Duodenal mucosa (tissue), 2 donors: ENCODE measurements at regions not wholly inside any gene's neighbourhood (a gene's known extent, or its start where the extent isn't known, plus 50 kb on each side); places are given as distances from the start of the nearest gene placed in this dataset.

Experiments used
- H3K27ac ChIP-seq: one replicate; pipeline ENCODE4 v1.7.0; 2013; ENCODE audit warnings: low read depth, low read length
- H3K27me3 ChIP-seq, 2 donors: one replicate each; pipeline ENCODE4 v1.7.0; 2013; ENCODE audit warnings: low read length in 2 of 2, control low read depth in 1 of 2; ENCODE audit not compliant: insufficient read depth in 2 of 2, control insufficient read depth in 1 of 2
- H3K36me3 ChIP-seq, 2 donors: one replicate each; pipeline ENCODE4 v1.7.0; 2013; ENCODE audit warnings: low read length in 2 of 2, control low read depth in 1 of 2; ENCODE audit not compliant: insufficient read depth in 2 of 2, control insufficient read depth in 1 of 2
- H3K4me1 ChIP-seq, 2 donors: one replicate each; pipeline ENCODE4 v1.7.0; 2013; ENCODE audit warnings: low read length in 2 of 2, control low read depth in 1 of 2; ENCODE audit not compliant: insufficient read depth in 2 of 2, control insufficient read depth in 1 of 2
- H3K4me3 ChIP-seq, 2 donors: one replicate each; pipeline ENCODE4 v1.7.0; 2013; ENCODE audit warnings: low read length in 2 of 2, low read depth in 1 of 2
- H3K9ac ChIP-seq, 2 donors: one replicate each; pipeline ENCODE4 v1.7.0; 2013; ENCODE audit warnings: low read length in 2 of 2, low read depth in 1 of 2
- H3K9me3 ChIP-seq, 2 donors: one replicate each; pipeline ENCODE4 v1.7.0; 2013; ENCODE audit warnings: low read length in 2 of 2, control low read depth in 1 of 2; ENCODE audit not compliant: control insufficient read depth in 1 of 2

DNA sequence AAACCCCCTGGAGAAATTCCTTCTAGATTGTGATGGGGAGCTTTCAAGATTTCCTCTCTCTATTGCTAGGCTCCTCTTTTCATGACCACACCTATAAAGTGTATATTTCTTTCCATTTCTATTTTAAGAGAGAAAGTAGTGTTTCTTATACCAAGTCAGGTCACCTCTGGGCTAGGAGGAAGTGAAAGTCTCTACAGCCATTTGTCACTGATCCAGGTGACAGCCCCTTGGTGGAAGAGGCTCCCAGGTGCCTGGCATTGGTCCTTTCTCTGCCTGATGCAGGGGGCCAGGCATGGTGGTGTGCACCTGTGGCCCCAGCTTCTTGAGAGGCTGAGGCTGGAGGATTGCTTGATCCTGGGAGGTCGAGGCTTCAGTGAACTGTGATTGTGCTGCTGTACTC lies 64.7 kb downstream of the DHCR7 start:
- no peak overlapping the region for H3K4me3 ChIP-seq
- no peaks in the 10 kb centered on the region for H3K9me3 ChIP-seq
- H3K9ac ChIP-seq = no peak overlapping the region
- H3K27ac ChIP-seq = no peak overlapping the region
- no peaks in the 10 kb centered on the region for H3K4me1 ChIP-seq
- H3K27me3 ChIP-seq = peaks cover 0 to 4% of the 10 kb centered on the region in 2 donors
- no peaks in the 10 kb centered on the region for H3K36me3 ChIP-seq

DNA sequence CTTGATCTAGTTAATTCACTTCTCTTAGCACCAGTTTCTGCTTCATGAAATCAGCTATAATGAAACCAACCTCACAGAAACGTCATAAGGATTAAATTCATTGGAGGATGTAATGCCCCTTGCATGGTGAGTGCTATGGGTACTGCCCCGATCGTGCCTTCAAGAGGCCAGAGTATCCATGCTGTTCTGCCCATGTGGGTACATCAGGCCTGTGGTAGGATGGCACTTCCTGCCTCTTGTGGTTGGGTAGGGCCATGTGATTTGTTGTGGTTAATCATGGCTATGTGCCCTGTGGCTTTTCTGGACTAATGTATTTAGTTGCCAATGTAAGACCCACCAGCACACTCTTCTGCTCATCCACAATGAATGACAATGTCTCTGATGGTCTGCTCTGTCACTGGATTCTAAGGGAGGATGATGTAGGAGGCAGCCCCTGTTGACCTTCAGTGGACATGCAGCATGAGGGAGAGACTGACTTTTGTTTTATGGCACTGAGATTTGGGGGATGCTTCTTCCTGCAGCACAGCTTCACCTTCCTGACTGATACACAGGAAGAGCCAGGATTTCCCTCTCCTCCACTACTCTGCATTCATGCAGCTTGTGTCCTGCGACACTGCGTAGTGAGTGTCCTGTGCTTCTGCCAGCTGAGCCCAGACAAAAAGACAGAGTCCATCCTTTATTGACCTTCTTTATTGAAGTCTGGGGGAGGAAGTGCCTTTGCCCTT lies 66.2 kb downstream of the DHCR7 start:
- H3K9me3 ChIP-seq = no peaks in the 10 kb centered on the region

DNA sequence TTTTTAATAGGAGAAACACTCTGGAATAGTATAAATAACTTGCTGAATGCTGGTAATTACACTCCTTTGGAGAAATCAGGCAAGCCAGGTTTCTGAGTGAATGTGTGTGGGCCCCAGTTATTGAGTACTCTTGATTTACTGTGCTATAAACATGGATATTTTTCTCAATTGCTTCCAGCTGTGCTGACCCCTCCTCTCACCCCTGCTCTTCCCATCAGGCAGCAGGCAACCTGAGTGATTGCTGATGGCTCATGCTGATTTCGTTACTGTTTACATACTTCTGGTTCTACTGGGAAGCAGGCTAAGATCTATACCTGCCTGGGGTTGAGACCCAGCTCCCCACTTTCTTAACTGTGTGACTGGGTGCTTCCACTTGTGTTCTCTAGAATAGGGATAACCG lies 68.5 kb downstream of the DHCR7 start:
- H3K9ac ChIP-seq = no peak overlapping the region
- no peaks in the 10 kb centered on the region for H3K9me3 ChIP-seq
- no peaks in the 10 kb centered on the region for H3K36me3 ChIP-seq
- no peaks in the 10 kb centered on the region for H3K27me3 ChIP-seq
- no peak overlapping the region for H3K4me3 ChIP-seq
- no peak overlapping the region for H3K27ac ChIP-seq
- H3K4me1 ChIP-seq = no peaks in the 10 kb centered on the region

More for the DNA sequence above, 66.2 kb downstream of the DHCR7 start:
- H3K27me3 ChIP-seq = no peaks in the 10 kb centered on the region
- H3K27ac ChIP-seq = no peak overlapping the region
- no peak overlapping the region for H3K9ac ChIP-seq
- no peaks in the 10 kb centered on the region for H3K36me3 ChIP-seq
- no peak overlapping the region for H3K4me3 ChIP-seq
- H3K4me1 ChIP-seq = no peaks in the 10 kb centered on the region

DNA sequence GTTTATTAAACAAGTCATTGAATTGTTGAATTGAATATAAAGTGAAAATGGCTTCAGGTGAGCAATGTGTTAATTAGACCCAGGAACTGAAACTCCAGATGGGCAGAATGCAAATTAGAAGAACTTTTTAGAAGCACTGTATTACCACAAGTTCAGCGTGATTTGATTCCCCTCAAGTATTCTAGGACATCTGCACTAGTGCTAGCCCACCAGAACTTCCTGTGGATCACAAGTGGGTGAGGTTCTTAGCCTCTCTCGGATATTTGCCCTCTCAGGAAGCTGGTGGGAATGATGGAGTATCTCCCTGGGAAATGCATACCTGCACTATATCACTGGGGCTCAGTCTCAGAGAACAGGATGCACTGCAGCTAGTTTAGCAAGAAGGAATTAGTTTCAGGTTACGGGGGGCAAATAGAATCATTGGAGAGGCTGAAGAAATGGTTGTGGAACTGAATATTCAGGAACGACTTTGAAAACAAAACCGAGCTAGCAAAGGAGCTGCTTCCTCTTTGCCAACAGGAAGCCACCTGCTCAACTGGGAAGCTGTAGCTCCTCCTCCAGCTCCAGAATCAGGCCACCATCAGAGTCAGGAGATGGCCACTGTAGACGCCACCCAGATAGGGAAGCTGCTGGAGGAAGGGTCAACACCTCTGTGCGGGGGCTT lies 74.3 kb downstream of the DHCR7 start:
- no peak overlapping the region for H3K9ac ChIP-seq
- H3K4me1 ChIP-seq = no peaks in the 10 kb centered on the region
- no peak overlapping the region for H3K4me3 ChIP-seq
- H3K9me3 ChIP-seq = no peaks in the 10 kb centered on the region
- H3K27me3 ChIP-seq = no peaks in the 10 kb centered on the region
- H3K27ac ChIP-seq = no peak overlapping the region
- H3K36me3 ChIP-seq = no peaks in the 10 kb centered on the region

DNA sequence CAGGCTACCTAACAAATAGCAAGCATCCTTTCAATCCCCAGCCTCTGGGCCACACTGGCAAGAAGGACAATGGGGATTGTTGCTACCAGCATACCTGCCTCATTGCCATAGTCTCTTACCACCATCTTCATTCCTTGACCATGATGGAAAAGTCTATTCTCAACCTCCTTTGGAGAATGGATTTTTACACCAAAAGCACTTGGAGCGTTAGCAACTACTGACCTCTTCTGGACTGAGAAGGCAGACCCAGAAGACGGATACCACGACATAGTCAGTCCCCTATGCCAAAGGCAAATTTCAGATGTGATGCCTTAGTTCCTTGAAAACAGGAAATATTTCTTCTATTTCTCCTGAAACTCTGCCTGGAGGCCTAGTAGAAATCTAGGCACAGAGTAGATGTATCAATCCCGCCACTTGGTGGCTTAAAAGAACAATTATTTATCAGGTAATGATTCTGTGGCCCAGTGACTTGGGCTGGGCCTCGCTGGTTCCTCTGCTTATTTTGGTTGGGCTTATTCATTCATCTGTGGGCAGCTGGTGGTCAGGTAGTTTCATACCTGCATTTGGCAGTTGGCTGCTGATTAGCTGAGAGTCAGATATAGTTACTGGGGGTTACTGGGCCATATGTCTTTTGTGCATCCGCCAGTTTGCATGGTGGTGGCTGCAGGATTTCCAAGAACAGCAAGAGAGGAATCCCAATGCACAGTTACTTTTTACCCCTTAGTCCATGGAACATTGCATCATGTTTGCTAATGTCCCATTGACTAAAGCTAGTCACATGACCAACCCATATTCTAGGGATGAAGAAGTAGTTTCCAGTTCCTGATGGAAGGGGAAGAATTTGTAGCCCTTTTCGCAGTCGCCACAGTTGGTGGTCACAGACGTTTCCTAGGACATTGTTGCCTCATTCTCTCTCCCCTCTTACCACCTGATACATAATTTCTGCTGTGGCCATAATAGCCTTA lies 75.2 kb downstream of the DHCR7 start:
- Histone ChIP-seq H3K4me3 (no peak overlapping the region), H3K36me3 (no peaks in the 10 kb centered on the region), H3K4me1 (no peaks in the 10 kb centered on the region), H3K27me3 (no peaks in the 10 kb centered on the region), H3K27ac (no peak overlapping the region), H3K9me3 (no peaks in the 10 kb centered on the region), H3K9ac (no peak overlapping the region)

DNA sequence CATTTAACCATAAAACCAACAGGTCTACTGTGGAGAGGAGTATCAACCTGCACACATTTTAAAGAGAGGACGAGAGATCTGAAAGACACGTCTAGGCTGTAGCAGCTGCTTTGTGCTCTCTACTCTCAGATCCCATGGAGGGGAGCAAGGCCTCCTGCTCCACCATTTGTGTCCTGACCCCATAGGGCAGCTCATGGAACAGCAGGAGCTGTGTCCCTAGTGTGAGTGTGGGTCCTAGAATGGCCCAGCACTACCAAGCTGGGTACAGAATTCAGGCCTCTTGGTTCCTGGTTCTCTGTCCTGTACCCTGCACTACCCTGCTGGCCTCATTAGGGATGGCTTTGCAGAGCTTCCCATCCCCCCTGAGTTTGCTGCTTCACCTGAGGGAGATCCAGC lies 76.5 kb downstream of the DHCR7 start:
- no peaks in the 10 kb centered on the region for H3K9me3 ChIP-seq
- H3K36me3 ChIP-seq = no peaks in the 10 kb centered on the region
- no peak overlapping the region for H3K27ac ChIP-seq
- no peak overlapping the region for H3K9ac ChIP-seq
- H3K4me3 ChIP-seq = no peak overlapping the region
- H3K4me1 ChIP-seq = no peaks in the 10 kb centered on the region
- H3K27me3 ChIP-seq = no peaks in the 10 kb centered on the region

DNA sequence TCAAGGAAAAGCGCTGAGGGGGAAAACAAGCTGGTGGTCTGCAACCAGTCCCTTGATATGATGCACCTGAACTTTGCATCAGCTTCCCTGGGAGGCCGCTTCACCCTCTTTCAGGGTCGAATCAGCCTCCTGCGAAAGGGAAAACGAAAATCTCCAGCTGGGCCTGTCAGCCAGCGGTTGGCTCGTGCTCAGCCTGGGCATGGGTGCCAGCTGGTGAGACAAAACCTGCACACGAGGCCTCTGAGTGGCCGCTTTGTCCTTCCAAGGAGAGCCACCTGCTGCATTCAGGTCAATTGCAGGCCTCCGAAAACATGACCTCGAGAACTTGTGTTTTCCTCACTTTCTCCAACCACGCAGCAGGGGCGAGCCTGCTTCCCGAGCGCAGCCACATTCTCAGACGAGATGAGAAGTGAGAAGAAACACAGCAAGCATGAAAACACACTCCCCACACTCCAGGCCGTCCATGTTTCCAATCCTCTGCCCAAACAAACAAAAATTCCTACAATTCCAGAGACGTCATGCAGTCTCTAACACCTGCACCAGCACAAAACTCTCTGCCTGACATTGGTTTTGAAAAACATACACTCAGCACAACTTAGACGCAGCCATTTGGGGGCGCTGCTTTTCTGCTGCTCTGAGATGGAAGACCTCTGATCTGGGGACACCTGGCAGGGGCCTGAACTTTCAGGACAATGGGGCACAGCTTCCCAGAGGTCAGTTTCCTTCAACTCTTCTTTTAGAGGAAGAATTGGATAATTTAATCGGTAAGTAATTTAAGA lies 77.1 kb downstream of the DHCR7 start:
- Histone ChIP-seq H3K4me1 (no peaks in the 10 kb centered on the region), H3K9me3 (no peaks in the 10 kb centered on the region), H3K4me3 (no peak overlapping the region), H3K27me3 (no peaks in the 10 kb centered on the region), H3K27ac (no peak overlapping the region), H3K36me3 (no peaks in the 10 kb centered on the region), H3K9ac (no peak overlapping the region)

DNA sequence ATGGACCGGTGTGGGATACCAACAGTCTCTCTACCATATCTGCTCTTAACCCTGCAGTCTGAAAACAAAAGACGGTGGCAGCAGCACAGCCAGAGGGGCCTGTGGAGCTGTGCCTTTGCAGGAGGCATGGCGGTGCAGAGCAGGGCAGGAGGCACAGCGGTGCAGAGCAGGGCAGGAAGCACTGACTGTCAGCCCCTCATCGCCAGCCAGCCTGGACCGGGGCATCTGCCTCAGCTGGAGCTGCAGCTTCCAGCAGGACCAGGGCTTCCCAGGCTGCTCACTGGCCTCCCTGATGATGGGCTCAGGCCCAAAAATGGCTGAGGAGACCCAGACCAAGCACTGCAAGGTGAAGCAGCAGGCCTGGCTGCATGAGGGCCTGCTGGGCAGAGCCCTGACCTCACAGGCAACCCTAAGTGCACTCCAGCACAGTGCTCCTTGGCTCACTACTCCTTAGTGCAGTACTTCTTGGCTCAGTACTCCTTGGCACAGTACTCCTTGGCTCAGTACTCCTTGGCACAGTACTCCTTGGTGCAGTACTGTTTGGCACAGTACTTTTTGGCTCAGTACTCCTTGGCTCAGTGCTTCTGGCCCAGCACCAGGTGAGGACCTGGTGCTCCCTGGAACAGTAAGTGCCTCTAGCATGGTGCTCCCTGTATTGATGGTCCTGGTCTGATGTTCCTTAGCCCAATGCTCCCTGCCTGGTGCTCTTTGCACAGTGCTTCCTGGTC lies 78.0 kb downstream of the DHCR7 start:
- H3K27me3 ChIP-seq = no peaks in the 10 kb centered on the region
- H3K36me3 ChIP-seq = no peaks in the 10 kb centered on the region
- no peaks in the 10 kb centered on the region for H3K9me3 ChIP-seq
- no peak overlapping the region for H3K27ac ChIP-seq
- H3K4me1 ChIP-seq = no peaks in the 10 kb centered on the region
- no peak overlapping the region for H3K4me3 ChIP-seq
- H3K9ac ChIP-seq = no peak overlapping the region

DNA sequence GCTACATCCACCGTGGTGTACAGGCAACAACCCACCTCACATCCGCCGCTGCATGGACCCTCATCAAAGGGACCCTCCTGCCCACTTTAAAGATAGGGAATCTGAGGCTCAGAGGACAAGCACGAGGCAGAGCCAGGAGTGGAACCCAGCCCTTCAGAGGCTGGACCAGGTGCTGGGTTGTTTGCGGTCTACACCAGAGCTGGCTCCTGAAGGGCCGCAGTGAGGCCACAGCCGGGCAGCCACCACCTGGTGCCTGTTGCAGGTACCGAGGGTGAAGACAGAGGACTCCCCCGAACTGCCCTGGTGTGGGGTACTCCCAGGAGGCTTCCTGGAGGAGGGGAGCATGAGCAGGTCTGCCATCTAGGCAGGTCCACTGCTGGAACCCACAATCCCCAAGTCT lies 78.8 kb downstream of the DHCR7 start:
- no peaks in the 10 kb centered on the region for H3K36me3 ChIP-seq
- H3K4me1 ChIP-seq = no peaks in the 10 kb centered on the region
- H3K27ac ChIP-seq = no peak overlapping the region
- H3K27me3 ChIP-seq = no peaks in the 10 kb centered on the region
- no peak overlapping the region for H3K9ac ChIP-seq
- no peaks in the 10 kb centered on the region for H3K9me3 ChIP-seq
- no peak overlapping the region for H3K4me3 ChIP-seq
